ENCODE measurements at regions not wholly inside any gene's neighbourhood (a gene's known extent, or its start where the extent isn't known, plus 50 kb on each side); places are given as distances from the start of the nearest gene placed in this dataset.
"Not testable (repeated sequence)": the region's sequence is repeated elsewhere in the genome, so short reads cannot be mapped to it uniquely, and the experiment has no call there.

DNA sequence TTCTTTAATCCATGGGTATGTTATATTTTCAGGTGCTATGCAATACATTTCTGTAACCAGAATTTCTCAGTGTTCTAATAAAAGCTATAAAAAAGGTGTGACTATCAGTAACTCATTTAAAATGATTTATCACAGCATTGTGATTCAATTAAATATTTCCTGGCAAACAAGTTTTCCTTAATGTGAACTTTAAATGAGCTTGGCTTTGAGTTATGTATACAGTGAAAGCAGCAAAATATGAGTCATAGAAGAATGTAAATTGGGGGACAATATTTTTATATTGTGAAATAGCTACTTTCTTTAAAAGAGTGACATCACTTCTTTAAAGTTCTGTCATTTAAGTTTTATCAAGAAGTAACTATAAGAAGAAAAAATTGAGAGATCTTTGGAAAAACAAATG, 484.9 kb upstream of the MAN1A1 start:
- DNase-seq (ENCODE audit: low read depth in 2 of 2, low spot score in 1 of 2) = no peak

GRCh38 chr6:119832411-119832810, 482.9 kb upstream of the MAN1A1 start:
- no peak for DNase-seq (ENCODE audit: low read depth in 2 of 2, low spot score in 1 of 2)

DNA sequence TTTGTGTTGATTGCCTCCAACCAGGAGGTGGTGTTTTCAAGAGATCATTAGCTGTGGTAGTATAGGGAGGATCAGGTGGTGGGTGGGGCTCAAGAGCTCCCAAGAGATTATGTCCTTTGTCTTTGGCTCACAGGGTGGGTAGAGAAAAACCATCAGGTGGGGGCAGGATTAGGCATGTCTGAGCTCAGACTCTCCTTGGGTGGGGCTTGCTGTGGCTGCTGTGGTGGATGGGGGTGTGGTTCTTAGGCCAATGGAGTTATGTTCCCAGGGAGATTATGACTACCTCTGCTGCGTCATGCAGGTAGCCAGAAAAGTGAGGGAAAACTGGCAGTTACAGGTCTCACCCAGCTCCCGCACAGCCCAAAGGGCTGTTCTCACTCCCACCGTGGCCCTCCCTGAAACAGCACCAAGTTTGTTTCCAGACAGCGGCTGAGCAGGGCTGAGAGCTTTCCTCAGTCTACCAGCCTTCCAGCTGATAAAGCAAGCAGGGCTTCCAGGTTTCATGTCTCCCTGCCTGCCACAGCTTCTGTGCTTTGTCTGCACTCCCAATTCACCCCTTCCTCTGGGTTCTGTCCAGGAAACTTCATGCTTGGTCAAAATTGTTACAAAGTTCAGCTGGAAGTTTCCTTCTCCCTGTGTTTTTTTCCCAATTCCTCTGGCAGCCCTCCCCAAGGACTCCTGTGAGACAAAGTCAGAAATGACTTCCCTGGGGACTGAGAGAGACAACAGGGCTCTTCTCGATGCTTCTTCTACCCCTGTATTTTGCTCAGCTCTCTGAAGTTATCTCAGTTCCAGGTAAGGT, 481.1 kb upstream of the MAN1A1 start:
- DNase-seq (ENCODE audit: low read depth in 2 of 2, low spot score in 1 of 2) = no peak

DNA sequence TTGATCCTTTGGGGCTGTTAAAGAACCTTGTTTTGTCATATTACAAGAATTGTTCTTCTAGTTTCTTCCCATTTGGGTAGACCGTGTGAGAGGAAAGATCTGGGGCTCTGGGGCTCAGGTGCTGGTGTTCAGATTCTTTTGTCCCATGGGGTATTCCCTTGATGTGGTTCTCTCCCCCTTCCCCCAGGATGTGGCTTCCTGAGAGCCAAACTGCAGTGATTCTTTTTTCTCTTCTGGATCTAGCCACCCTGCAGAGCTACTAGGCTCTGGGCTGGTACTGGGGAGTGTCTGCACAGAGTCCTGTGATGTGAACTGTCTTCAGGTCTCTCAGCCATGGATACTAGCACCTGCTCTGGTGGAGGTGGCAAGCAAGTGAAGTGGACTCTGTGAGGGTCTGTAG, 480.5 kb upstream of the MAN1A1 start:
- DNase-seq (ENCODE audit: low read depth in 2 of 2, low spot score in 1 of 2) = no peak

DNA sequence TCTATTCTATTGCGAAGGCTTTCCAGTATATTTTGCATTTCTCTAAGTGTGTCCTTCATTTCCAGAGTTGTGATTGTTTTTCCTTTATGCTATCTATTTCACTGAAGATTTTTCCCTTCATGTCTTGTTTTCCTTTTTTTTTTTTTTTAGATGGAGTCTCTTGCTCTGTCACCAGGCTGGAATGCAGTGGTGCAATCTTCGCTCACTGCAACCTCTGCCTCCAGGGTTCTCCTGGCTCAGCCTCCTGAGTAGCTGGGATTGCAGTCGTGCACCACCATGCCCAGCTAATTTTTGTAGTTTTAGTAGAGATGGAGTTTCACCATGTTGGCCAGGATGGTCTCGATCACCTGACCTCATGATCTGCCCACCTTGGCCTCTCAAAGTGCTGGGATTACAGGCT, 479.9 kb upstream of the MAN1A1 start:
- not testable (repeated sequence) for DNase-seq (ENCODE audit: low read depth in 2 of 2, low spot score in 1 of 2)

DNA sequence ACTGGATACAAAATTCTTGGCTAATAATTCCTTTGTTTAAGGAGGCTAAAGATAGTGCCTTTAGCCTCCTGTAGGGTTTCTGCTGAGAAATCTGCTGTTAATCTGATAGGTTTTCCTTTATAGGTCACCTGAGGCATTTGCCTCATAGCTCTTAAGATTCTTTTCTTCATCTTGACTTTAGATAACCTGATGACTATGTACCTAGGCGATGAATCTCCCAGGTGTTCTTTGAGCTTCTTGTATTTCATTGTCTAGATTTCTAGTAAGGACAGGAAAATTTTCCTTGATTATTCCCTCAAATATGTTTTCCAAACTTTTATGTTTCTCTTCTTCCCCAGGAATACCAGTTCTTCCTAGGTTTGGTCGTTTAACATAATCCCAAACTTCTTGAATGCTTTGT, 479.4 kb upstream of the MAN1A1 start:
- DNase-seq (ENCODE audit: low read depth in 2 of 2, low spot score in 1 of 2) = no peak

DNA sequence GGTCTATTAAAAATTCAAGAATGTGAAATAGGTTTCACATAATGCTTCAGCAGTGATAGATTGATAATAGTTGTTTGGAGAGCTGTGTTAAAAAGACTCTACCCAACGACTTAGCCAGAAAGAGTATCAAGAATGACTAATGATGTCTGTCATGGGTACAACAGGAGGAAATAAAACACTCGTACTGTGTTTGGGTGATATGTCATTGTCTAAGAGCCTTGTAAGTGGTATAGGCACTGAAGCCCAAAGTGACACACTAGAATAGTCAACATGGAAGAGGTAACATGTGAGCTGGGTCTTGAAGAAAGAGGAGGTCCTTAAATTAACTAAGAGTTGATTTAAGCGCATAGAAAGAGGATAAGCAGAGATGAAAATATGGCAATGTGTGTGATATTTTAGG, 471.8 kb upstream of the MAN1A1 start:
- DNase-seq (ENCODE audit: low read depth in 2 of 2, low spot score in 1 of 2) = no peak

GRCh38 chr6:119818876-119819275, 469.3 kb upstream of the MAN1A1 start:
- no peak for DNase-seq (ENCODE audit: low read depth in 2 of 2, low spot score in 1 of 2)

- no peak for DNase-seq (ENCODE audit: low read depth in 2 of 2, low spot score in 1 of 2)
These were observed 465.2 kb upstream of the MAN1A1 start for GRCh38 chr6:119814609-119815400.

DNA sequence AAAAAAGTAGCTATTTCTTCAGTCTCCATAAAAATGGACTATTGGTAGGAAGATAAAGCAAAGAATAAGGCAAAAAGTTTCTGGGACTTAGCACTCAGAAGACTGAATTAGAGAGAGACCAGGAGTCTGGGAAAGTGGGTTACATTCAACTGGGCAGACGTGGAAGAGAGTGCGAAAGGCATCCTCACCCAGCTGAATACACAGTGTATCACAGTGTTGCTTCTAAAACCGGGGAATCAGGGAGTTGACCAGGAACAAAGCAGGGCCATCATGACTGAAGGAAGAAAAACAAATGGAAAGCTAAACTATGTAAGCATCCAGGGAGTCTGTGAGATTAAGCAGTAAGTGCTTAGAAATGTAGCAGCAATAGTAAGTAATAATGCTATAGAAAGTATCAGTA, 452.9 kb upstream of the MAN1A1 start:
- no peak for DNase-seq (ENCODE audit: low read depth in 2 of 2, low spot score in 1 of 2)

- no peak for DNase-seq (ENCODE audit: low read depth in 2 of 2, low spot score in 1 of 2)
These were observed 451.5 kb upstream of the MAN1A1 start for GRCh38 chr6:119801056-119801455.

DNA sequence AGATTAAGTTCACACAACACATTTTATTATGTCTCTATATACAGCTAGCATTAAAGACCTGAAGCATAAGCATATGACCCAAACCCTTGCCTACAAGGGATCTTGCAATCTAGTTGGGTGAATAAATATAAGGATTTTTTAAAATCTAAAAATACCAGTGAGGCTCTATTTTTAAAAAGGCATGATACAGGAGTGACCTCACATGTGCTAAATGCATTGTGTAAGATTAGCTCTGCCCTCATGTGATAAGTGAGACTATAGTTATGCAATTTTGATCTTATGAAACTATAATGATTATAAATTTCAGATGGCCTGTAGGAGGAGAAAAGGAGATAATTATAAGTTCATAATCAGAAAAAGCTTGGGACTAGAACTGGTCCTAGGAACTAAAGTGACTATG, 451.0 kb upstream of the MAN1A1 start:
- DNase-seq (ENCODE audit: low read depth in 2 of 2, low spot score in 1 of 2) = no peak

- DNase-seq (ENCODE audit: low read depth in 2 of 2, low spot score in 1 of 2) = no peak
These were observed 450.3 kb upstream of the MAN1A1 start for GRCh38 chr6:119799596-119800509.

DNA sequence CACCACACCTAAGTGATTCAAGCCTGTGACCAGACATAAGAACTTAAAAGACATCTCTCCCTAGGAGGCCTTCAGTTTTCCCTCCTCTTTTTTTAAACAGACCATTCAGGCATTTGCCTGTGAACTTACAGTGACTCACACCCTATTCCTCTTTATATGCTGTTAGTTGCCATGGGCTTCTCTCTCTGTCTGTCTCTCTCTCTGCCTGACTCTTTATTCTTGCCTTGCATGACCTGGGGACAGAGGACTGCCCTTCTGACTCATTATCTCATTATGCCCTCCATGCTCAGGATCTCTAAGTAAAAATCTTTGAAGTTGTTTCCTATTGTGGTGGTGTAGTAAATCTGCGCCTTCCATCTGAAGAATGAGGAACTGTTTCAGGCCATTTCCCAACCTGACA, 442.2 kb upstream of the MAN1A1 start:
- DNase-seq (ENCODE audit: low read depth in 2 of 2, low spot score in 1 of 2) = no peak

- no peak for DNase-seq (ENCODE audit: low read depth in 2 of 2, low spot score in 1 of 2)
These were observed 431.8 kb upstream of the MAN1A1 start for GRCh38 chr6:119781365-119781764.

DNA sequence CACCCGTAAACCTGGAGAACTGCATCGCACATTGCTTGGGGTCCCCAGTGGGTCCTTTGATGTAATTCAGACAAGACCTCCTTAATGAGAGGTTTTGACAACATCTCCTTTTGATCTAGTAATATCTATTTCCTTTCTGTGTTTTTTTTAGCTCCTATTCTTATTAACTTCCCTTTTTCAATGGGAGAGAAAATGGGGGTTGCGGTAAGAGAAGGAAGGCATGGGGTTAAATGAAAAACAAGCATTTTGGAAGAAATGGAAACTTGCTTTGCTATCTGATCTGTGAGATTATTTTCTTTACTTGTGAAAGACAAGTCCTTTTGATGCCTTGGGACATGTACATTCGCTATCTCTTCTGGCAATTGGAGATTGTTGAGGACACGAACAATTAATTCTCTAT, 418.6 kb upstream of the MAN1A1 start:
- no peak for DNase-seq (ENCODE audit: low read depth in 2 of 2, low spot score in 1 of 2)

DNA sequence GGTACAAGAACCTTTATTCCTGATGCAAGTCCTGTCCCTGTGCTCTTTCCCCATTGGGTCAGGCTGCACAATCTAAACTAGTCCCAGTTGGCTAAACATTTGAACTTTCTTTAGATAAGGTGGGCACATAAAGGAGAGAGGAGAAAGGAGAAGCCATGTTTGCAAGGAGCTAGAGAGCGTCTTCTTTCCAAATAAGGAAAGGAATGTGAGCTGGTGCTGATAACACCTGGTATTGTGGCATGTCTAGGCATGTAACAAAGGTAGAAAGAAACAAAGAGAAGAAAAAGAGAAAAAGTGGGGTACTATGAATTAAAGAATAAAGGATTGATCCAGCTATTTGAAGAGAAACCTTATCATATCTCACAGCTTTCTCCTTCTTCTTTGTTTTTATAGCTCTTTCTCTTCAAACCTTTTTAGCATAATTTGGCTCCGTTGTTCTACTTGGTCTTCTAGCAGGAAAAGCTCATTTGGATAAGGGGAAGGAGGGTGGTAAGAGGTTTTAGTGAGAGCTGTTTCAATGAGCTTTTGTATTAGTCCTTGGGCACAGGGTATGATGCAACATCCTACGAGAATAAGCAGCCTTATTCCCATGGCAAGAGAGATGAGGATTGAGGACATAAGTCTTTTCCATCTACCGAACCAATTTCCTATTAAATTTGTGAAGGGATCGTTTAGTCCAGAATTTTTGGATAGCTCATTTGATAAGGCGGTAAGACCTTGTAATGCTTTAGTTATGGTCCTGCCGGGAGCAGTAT, 415.5 kb upstream of the MAN1A1 start:
- no peak for DNase-seq (ENCODE audit: low read depth in 2 of 2, low spot score in 1 of 2)

GRCh38 chr6:119760046-119760445, 410.5 kb upstream of the MAN1A1 start:
- no peak for DNase-seq (ENCODE audit: low read depth in 2 of 2, low spot score in 1 of 2)

- no peak for DNase-seq (ENCODE audit: low read depth in 2 of 2, low spot score in 1 of 2)
These were observed 408.8 kb upstream of the MAN1A1 start for GRCh38 chr6:119758385-119758784.

GRCh38 chr6:119757467-119757866, 407.9 kb upstream of the MAN1A1 start:
- DNase-seq (ENCODE audit: low read depth in 2 of 2, low spot score in 1 of 2) = no peak

DNA sequence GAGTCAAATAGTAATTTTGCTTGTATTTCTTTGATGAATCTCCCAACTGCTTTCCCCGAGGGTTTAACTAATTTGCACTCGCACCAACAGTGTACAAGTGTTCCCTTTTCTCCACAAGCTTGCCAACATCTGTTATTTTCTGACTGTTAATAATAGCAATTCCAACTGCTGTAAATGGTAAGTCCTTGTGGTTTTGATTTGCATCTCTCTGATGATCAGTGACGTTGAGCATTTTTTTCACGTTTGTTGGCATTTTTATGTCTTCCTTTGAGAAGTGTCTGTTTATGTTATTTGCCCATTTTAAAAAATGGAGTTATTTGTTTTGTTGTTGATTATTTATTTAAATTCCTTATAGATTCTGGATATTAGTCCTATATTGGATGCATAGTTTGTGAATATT, 399.8 kb upstream of the MAN1A1 start:
- no peak for DNase-seq (ENCODE audit: low read depth in 2 of 2, low spot score in 1 of 2)

Data from stimulated activated CD8-positive, alpha-beta memory T cell treated with anti-CD3 and anti-CD28 coated beads, Interleukin-4, amount 100 ng/mL, for 1 hour (primary cell).